ENCODE measurements at regions not wholly inside any gene's neighbourhood (a gene's known extent, or its start where the extent isn't known, plus 50 kb on each side); places are given as distances from the start of the nearest gene placed in this dataset.

DNA sequence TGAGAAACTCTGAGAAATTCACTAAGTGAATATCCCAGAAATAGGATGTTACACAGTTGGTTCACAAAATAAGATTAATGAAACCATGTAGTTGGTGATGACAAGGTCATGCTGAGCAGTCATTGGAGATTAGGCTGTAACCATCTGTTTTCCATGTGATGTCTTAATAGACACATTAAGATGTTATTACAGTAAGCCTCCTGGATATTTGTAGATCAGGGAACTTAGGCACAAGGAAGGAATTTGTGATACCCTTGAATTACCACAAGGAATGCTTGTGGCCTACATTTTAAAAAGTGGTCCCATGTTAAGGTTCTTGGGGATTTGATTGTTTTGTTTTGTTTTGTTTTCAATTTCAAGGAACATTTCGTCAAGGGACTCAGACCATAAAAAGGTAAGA lies 185.6 kb upstream of the BANK1 start:
- TF ChIP-seq, protein P1, sequence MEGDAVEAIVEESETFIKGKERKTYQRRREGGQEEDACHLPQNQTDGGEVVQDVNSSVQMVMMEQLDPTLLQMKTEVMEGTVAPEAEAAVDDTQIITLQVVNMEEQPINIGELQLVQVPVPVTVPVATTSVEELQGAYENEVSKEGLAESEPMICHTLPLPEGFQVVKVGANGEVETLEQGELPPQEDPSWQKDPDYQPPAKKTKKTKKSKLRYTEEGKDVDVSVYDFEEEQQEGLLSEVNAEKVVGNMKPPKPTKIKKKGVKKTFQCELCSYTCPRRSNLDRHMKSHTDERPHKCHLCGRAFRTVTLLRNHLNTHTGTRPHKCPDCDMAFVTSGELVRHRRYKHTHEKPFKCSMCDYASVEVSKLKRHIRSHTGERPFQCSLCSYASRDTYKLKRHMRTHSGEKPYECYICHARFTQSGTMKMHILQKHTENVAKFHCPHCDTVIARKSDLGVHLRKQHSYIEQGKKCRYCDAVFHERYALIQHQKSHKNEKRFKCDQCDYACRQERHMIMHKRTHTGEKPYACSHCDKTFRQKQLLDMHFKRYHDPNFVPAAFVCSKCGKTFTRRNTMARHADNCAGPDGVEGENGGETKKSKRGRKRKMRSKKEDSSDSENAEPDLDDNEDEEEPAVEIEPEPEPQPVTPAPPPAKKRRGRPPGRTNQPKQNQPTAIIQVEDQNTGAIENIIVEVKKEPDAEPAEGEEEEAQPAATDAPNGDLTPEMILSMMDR (IDR thresholded peaks at IDR 0.05; ENCODE audit: low read depth, low read length, poor library complexity, severe bottlenecking) = no peak
- TF ChIP-seq EZH2phosphoT487 (IDR thresholded peaks at IDR 0.05; ENCODE audit: borderline replicate concordance, low read length) = no peak
